GM18498 (cell line): ENCODE measurements at regions not wholly inside any gene's neighbourhood (a gene's known extent, or its start where the extent isn't known, plus 50 kb on each side); places are given as distances from the start of the nearest gene placed in this dataset.
A peak's percentile ranks its signal among the peaks of the same experiment; 100 is the strongest.
"Not testable (repeated sequence)": the region's sequence is repeated elsewhere in the genome, so short reads cannot be mapped to it uniquely, and the experiment has no call there.

Source experiments
- ATAC-seq: cut with Tn5 transposase; IDR thresholded peaks from one replicate; pipeline ENCODE4 v1.9.1; 2021; ENCODE audit warnings: mild to moderate bottlenecking, moderate library complexity; ENCODE audit not compliant: unreplicated experiment

GRCh38 chr10:29363930-29364329, 75.1 kb downstream of the LYZL1 start:
- not testable (repeated sequence) for ATAC-seq

- not testable (repeated sequence) for ATAC-seq
Observed at GRCh38 chr10:29366206-29366605, 77.3 kb downstream of the LYZL1 start.

- no peak for ATAC-seq
Observed at GRCh38 chr10:29369419-29369818, 80.5 kb downstream of the LYZL1 start.

GRCh38 chr10:29370097-29371092, 81.5 kb downstream of the LYZL1 start:
- ATAC-seq: no peak

- no peak for ATAC-seq
Observed at GRCh38 chr10:29372920-29373319, 84.0 kb downstream of the LYZL1 start.

- ATAC-seq: no peak
Observed at GRCh38 chr10:29374162-29374561, 85.3 kb downstream of the LYZL1 start.

- no peak for ATAC-seq
Observed at GRCh38 chr10:29375888-29376287, 87.0 kb downstream of the LYZL1 start.

GRCh38 chr10:29377333-29377961, 88.6 kb downstream of the LYZL1 start:
- ATAC-seq: no peak

- no peak for ATAC-seq
Observed at GRCh38 chr10:29378106-29378505, 89.2 kb downstream of the LYZL1 start.

GRCh38 chr10:29379208-29379607, 90.3 kb downstream of the LYZL1 start:
- no peak for ATAC-seq

- not testable (repeated sequence) for ATAC-seq
Observed at GRCh38 chr10:29379777-29380598, 91.1 kb downstream of the LYZL1 start.

GRCh38 chr10:29380599-29381511, 92.0 kb downstream of the LYZL1 start:
- ATAC-seq: not testable (repeated sequence)

GRCh38 chr10:29386342-29386999, 97.6 kb downstream of the LYZL1 start:
- peak; percentile 65 for ATAC-seq

GRCh38 chr10:29387269-29387668, 98.4 kb downstream of the LYZL1 start:
- no peak for ATAC-seq

- ATAC-seq: not testable (repeated sequence)
Observed at GRCh38 chr10:29388112-29388511, 99.2 kb downstream of the LYZL1 start.

- no peak for ATAC-seq
Observed at GRCh38 chr10:29389493-29389892, 100.6 kb downstream of the LYZL1 start.

- ATAC-seq: no peak
Observed at GRCh38 chr10:29389935-29390334, 101.1 kb downstream of the LYZL1 start.

- no peak for ATAC-seq
Observed at GRCh38 chr10:29392376-29393021, 103.6 kb downstream of the LYZL1 start.

- no peak for ATAC-seq
Observed at GRCh38 chr10:29394321-29394932, 105.6 kb downstream of the LYZL1 start.
